ENCODE measurements at regions not wholly inside any gene's neighbourhood (a gene's known extent, or its start where the extent isn't known, plus 50 kb on each side); places are given as distances from the start of the nearest gene placed in this dataset.

- TF ChIP-seq POLR2A (IDR thresholded peaks at IDR 0.05) (no peak), CTCF (IDR thresholded peaks at IDR 0.05 in 8 of 11, conservative IDR thresholded peaks at IDR 0.05 in 3 of 11) (no peak)
These were observed 183.6 kb upstream of the RUNX1 start for GRCh38 chr21:35232545-35233176.

Data from spleen (tissue), 7 donors.